ENCODE measurements at regions not wholly inside any gene's neighbourhood (a gene's known extent, or its start where the extent isn't known, plus 50 kb on each side); places are given as distances from the start of the nearest gene placed in this dataset.

GRCh38 chr21:22145545-22145944, 1147.3 kb downstream of the NCAM2 start:
- no peak for FAIRE-seq
- no peaks in the 10 kb centered on the region for H3K79me1 ChIP-seq (ENCODE audit: low read depth, low read length)
- no peak overlapping the region for H3K56ac ChIP-seq (replicated peaks; ENCODE audit: insufficient read length, low read depth, low read length)
- H2BK15ac ChIP-seq (ENCODE audit: low read length) = no peak overlapping the region
- POLR2A ChIA-PET (ENCODE audit: partially characterized antibody) = no interaction called here
- no peak overlapping the region for H2BK120ac ChIP-seq (replicated peaks; ENCODE audit: low read depth, low read length)
- H2AFZ ChIP-seq (ENCODE audit: low read length) = no peak overlapping the region
- no peak overlapping the region for H3K14ac ChIP-seq (ENCODE audit: insufficient read length)
- H2AK5ac ChIP-seq (ENCODE audit: low read depth, low read length) = no peak overlapping the region
- H4K91ac ChIP-seq (replicated peaks; ENCODE audit: insufficient read length, low read length) = no peak overlapping the region
- H3K4ac ChIP-seq (replicated peaks; ENCODE audit: insufficient read length, low read depth, low read length) = no peak overlapping the region
- peaks cover 0 to 2% (median 0%) of the 10 kb centered on the region in 4 experiments; a peak in 1 of 8 replicates for H3K36me3 ChIP-seq (ENCODE audit: control insufficient read depth in 2 of 4, insufficient read depth in 4 of 4, low read length in 3 of 4)
- 98% methylated on average over 3 of the region's 3 CpGs; no CpG with 5 or more reads in 1 of the 2 experiments for WGBS, 2 experiments (ENCODE audit: extremely low coverage in 1 of 2, insufficient coverage in 1 of 2, insufficient read length in 1 of 2, insufficient replicate concordance in 2 of 2, low coverage in 1 of 2, low lambda C conversion rate in 2 of 2, missing lambda C conversion rate in 1 of 2)
- H4K5ac ChIP-seq (ENCODE audit: insufficient read length, low read depth, low read length) = no peak overlapping the region
- no peaks in the 10 kb centered on the region for H4K20me1 ChIP-seq (replicated peaks in 1 of 2; ENCODE audit: control insufficient read depth in 1 of 2, insufficient read depth in 2 of 2, low read length in 2 of 2)
- DNase-seq (ENCODE audit: low read depth in 1 of 2, low spot score in 2 of 2) = no peak
- H2BK20ac ChIP-seq (ENCODE audit: low read length) = no peak overlapping the region
- H2BK5ac ChIP-seq (ENCODE audit: low read depth, low read length) = no peak overlapping the region
- H2BK12ac ChIP-seq (ENCODE audit: low read depth, low read length) = no peak overlapping the region
- no peaks in the 10 kb centered on the region for H3K4me1 ChIP-seq (replicated peaks in 1 of 4; ENCODE audit: control insufficient read depth in 3 of 4, insufficient read depth in 4 of 4, low read length in 3 of 4)
- H3K4me2 ChIP-seq (ENCODE audit: insufficient read depth in 1 of 2, low read depth in 2 of 2, low read length in 2 of 2) = no peak overlapping the region
- CTCF ChIA-PET (ENCODE audit: partially characterized antibody) = no interaction called here
- H4K8ac ChIP-seq (ENCODE audit: extremely low read depth, insufficient read depth, low read length) = no peak overlapping the region
- H3K9ac ChIP-seq (replicated peaks in 1 of 4; ENCODE audit: extremely low read depth in 1 of 4, low read depth in 3 of 4, low read length in 3 of 4) = no peak overlapping the region
- no peak overlapping the region for H3K27ac ChIP-seq (ENCODE audit: low read depth, low read length)
- no peaks in the 10 kb centered on the region for H3K23me2 ChIP-seq (ENCODE audit: low read depth, low read length)
- H3K79me2 ChIP-seq (ENCODE audit: control insufficient read depth in 1 of 2, insufficient read depth in 2 of 2, low read length in 2 of 2) = no peaks in the 10 kb centered on the region
- peaks cover 16 to 18% of the 10 kb centered on the region in 2 experiments for H3K9me3 ChIP-seq (ENCODE audit: insufficient read depth in 2 of 2, low read depth in 1 of 2, low read length in 1 of 2)
- no peak overlapping the region for H3K23ac ChIP-seq (ENCODE audit: insufficient read length)
- no peaks in the 10 kb centered on the region for H3K27me3 ChIP-seq (replicated peaks in 1 of 4; ENCODE audit: control insufficient read depth in 3 of 4, extremely low read depth in 1 of 4, insufficient read depth in 3 of 4, low read length in 3 of 4)
- no peak overlapping the region for H3K4me3 ChIP-seq (ENCODE audit: extremely low read depth in 1 of 4, insufficient read depth in 2 of 4, low read depth in 3 of 4, low read length in 4 of 4)
- no peak overlapping the region for H3K18ac ChIP-seq (ENCODE audit: extremely low read depth, low read length)
- TF ChIP-seq KDM1A (IDR thresholded peaks at IDR 0.05; ENCODE audit: borderline replicate concordance, low read length) = no peak
- no peak for TF ChIP-seq CHD1 (IDR thresholded peaks at IDR 0.05; ENCODE audit: low read depth, low read length)
- TF ChIP-seq SP1 (IDR thresholded peaks at IDR 0.05; ENCODE audit: low read depth, low read length) = no peak
- TF ChIP-seq, protein P1, sequence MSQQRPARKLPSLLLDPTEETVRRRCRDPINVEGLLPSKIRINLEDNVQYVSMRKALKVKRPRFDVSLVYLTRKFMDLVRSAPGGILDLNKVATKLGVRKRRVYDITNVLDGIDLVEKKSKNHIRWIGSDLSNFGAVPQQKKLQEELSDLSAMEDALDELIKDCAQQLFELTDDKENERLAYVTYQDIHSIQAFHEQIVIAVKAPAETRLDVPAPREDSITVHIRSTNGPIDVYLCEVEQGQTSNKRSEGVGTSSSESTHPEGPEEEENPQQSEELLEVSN (IDR thresholded peaks at IDR 0.05) = no peak
- TF ChIP-seq NRF1 (IDR thresholded peaks at IDR 0.05; ENCODE audit: low read depth, low read length) = no peak
- no peak for TF ChIP-seq EGR1 (IDR thresholded peaks at IDR 0.05; ENCODE audit: borderline replicate concordance, low read depth, low read length)
- TF ChIP-seq GTF2F1 (IDR thresholded peaks at IDR 0.05; ENCODE audit: borderline replicate concordance, low read depth, low read length) = no peak
- TF ChIP-seq ASH2L (IDR thresholded peaks at IDR 0.05; ENCODE audit: low read length) = no peak
- no peak for TF ChIP-seq GABPA (IDR thresholded peaks at IDR 0.05; ENCODE audit: borderline replicate concordance, insufficient read depth, low read length)
- TF ChIP-seq EZH2 (IDR thresholded peaks at IDR 0.05; ENCODE audit: low read depth, low read length, severe bottlenecking) = no peak
- TF ChIP-seq RBBP5 (IDR thresholded peaks at IDR 0.05; ENCODE audit: borderline replicate concordance, low read depth, low read length) = no peak
- TF ChIP-seq HDAC6 (IDR thresholded peaks at IDR 0.05; ENCODE audit: low read depth, low read length) = no peak
- TF ChIP-seq SRF (IDR thresholded peaks at IDR 0.05; ENCODE audit: low read depth, low read length) = no peak
- no peak for TF ChIP-seq EP300 (IDR thresholded peaks at IDR 0.05; ENCODE audit: borderline replicate concordance in 1 of 2, low read depth in 2 of 2, low read length in 2 of 2)
- TF ChIP-seq BRCA1 (IDR thresholded peaks at IDR 0.05; ENCODE audit: low read depth, low read length) = no peak

All from H1 (cell line).